Stimulated activated CD8-positive, alpha-beta memory T cell treated with anti-CD3 and anti-CD28 coated beads, Interleukin-15, amount 100 ng/mL, for 4 hours (primary cell): ENCODE measurements at regions not wholly inside any gene's neighbourhood (a gene's known extent, or its start where the extent isn't known, plus 50 kb on each side); places are given as distances from the start of the nearest gene placed in this dataset.

Experiments used
- DNase-seq, 2 donors: peaks; one replicate each; pipeline ENCODE4 v3.0.0-alpha.2; 2020; ENCODE audit warnings: low read depth in 2 of 2

DNA sequence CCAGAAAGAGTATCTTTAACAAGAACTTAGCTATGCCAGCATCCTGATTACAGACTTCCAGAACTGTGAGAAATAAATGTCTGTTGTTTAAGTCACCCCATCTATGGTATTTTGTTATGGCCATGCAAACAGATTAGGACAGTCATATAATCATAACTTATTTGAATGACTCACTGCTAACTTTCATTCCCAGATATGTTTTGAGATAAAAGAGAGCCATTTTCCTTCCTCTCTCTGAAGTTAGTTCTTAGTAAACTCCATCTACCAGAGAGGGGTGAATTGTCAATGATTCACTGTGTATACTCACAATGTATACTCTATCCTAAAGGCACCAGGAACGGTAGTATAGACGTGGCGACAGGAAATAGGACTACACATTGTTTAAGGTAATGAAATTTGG lies 179.4 kb upstream of the DPH6 start:
- DNase-seq: no peak

DNA sequence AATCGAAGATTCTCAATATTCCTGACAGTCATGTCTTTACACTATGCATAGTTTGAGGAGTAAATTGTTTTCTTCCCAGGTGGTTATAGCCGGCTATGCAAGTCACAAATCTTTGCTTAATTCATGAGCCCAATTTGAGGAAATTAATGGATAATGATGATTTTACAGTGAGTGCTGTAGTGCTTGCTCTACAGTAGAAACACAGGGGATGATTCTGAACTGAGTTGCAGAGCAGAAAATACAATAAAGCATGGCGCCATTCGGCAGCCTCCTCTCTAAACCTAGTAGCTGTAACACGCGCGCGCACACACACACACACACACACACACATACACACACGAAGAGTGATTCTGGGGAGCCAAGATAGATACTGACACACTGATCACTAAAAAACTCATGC lies 181.7 kb upstream of the DPH6 start:
- no peak for DNase-seq

DNA sequence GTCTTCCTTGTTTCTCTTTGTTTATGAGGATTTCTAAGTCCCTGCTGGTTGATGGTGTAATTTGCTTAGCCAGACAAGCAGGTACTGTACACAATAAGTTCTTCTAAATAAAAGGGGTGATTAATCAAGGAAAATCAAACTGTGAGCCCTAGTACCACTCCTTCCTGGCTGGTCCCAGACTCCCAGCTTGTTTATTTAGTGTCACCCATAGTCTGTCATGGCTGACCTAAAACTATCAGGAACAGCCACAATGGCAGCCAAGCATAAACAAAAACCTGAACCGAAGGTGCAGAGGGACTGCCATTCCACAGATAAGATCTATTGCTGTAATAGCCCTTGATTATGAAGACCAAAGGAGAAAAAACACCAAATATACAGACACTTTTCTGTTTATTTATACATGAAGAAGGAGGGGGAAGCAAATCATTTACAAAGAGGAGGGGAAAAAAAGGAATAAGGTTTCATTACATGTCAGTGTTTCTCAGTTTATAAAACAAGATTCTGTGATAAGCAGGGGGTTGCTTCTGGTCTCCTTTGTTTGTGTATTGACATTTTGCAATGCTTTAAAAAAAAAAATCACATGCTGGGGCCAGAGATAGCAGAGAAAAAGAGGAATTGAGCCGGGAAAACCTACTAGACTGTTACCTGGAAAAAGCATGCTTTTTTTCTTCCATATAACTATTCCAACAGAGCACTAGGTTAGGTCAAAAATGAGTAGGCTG lies 182.4 kb upstream of the DPH6 start:
- no peak for DNase-seq

DNA sequence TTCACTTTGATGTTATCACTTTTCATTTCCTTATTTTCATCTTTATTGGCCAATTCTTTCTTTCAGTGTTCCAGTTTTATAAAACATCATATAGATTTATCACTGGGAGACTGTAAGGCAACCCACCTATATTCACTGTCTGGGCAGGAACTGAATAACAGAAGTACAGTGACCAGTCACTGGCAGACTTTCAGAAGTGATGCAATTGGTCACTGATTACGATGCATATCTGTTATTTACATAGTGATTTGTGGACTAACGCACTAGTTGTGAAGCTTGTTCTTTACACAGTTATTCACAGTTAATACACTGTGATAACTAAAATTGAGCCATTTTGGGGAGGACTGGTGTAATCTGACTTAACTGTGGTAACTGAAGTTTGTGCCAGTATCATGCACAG lies 190.2 kb upstream of the DPH6 start:
- DNase-seq: no peak

DNA sequence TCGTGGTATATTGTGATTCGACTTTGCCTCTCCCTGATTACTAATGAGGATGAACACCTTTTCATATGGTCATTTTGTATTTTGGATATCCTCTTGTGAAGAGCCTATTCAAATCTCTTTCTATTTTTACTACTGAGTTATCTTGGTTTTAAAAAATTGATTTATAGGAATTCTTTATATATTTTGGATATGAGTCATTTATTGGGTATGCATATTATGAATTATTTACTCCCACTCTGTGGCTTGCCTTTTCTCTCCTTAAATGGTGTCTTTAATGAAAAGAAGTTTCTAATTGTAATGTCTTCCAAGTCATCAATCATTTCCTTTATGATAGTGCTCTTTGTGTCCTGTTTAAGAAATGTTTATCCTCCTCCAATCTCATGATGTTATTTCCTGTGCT lies 191.5 kb upstream of the DPH6 start:
- DNase-seq: no peak

DNA sequence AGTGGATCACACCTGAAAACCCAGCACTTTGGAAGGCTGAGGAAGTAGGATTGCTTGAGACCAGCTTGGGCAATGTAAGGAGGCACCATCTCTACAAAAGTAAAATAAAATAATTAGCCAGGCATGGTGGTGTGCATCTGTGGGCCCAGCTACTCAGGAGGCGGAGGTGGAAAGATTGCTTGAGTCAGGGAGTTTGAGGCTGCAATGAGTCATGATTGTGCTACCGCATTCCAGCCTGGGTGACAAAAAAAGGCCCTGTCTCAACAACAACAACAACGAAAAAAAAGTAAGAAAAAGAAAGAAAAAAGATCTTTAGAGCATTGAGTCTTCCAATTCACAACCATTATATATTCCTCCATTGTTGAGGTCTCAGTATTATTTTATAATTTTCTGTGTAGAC lies 192.4 kb upstream of the DPH6 start:
- no peak for DNase-seq

DNA sequence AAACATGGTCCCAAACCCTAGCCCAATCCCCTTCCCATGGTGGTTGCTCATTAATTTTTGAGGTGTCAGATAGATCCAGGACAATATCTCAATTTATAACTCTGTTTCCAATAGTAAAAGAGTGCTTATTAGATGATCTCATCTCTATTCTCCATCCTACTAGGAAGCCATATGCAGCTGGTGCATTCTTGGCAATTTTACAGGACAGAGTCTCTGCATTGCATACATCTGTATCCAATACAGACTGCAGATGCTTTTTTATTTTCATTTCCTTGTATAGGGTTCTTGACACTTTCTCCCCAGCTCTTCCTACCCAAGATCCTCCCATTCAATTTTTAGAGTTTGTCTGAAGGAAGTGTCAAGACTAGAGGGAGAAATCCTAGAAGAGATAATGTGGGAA lies 194.8 kb upstream of the DPH6 start:
- DNase-seq: no peak

DNA sequence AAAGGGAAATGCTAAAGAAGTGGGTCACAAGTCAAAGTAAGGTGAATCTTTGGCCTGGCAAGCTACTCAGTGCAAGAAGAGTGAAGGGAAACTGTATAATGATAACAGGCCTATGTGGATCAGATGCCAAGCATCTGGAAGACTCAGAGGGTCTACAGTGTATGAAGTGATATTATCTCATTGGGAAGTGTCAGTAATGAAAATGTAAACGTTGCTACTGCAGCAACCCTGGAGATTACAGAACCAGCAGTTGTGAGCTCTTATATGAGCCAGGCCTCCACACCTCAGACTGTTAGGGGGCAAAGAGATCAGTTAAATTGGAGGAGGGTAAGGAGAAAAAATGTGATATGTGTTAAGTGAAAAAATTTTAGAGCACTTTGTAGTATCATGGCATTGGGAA lies 195.4 kb upstream of the DPH6 start:
- DNase-seq: no peak

DNA sequence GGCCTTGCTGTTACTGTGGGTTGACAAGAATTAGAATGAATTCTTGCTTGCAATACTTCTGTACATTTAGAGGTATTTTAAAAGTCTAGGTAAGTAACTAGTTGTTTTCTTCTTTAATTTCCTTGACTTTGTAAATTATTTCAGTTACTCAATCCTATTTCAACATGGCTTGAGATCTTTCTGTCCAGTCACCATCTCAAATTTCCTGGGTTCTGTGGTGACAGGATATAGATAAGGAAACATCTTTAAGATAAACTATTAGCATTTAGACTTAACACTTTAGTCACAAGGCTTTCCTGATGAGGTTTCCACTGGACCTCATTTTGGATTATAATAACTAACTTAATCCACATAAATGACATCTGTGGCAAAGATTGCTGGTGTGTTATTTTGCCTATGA lies 195.9 kb upstream of the DPH6 start:
- DNase-seq: no peak

DNA sequence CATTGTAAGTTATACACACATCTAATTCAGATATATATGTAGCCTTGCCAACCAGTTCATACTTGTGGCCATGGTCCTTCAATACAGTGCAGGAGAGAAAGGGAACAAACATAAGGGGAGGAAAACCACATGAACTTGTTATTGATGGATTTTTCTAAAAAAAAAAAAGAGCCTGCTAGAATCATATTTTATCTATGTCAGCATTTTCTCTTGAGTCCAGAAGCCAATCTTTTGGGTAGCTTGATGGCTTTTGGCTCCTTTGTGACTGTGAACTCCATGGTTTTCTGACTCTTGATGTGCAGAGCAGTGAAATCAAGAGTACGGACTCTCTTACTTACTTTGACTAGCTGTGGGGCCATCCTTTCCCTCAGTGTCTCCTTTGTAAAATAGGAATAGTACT lies 197.4 kb upstream of the DPH6 start:
- DNase-seq: no peak

DNA sequence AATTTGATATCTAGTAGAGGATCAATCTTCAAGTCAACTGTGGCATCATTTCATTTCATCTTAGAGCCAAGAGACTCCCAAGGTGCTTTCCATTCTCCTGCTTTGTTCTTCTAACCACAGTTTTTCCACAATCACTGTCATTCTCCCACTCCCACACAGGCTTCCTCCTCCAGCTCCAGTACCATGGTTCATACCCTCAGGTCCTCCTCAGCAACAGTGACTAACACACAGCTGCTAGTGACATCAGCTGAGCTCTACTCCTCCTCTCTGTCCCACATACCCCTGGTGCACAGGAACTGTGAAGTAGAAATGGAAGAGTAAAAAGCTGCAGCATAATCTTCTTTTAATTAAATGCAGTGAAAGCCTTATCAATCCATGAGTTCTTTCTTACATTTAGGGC lies 200.2 kb upstream of the DPH6 start:
- DNase-seq: no peak

DNA sequence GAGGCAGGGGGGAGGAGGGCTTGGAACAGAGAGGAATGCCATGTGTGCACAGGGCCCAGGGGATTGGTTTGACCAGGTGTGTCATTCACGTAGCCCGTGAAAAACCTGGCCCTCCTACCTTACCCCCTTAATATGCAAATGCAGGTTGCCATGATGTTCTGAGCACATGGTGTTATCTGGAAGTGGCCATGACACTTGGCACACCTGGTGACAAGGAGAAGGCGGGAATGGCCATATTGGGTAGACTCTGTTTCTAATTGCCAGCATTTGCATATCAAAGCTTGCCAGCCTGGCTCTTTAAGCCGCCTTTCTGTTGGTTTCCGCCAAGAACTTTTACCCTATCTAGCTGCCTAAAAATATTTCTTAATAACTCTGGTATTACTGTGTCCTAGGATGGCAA lies 202.1 kb upstream of the DPH6 start:
- DNase-seq: no peak

DNA sequence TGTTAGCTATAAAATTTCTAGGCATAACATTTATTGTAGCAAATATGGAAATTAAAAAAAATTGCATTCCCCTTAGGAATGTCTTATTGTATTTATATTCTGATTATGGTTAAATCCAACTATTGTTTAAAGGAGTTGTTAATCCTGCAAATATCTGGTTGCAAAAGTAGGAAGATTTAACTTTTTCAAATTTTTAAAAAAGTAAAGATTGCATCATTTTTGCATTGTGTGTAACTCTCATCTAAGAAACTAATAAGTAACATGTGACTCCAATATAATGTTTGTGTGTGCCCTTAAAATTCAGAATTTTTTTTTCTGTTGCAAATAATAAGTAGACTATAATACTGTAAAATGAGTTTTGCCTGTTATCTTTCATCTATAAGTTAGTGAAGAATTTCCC lies 204.1 kb upstream of the DPH6 start:
- no peak for DNase-seq

DNA sequence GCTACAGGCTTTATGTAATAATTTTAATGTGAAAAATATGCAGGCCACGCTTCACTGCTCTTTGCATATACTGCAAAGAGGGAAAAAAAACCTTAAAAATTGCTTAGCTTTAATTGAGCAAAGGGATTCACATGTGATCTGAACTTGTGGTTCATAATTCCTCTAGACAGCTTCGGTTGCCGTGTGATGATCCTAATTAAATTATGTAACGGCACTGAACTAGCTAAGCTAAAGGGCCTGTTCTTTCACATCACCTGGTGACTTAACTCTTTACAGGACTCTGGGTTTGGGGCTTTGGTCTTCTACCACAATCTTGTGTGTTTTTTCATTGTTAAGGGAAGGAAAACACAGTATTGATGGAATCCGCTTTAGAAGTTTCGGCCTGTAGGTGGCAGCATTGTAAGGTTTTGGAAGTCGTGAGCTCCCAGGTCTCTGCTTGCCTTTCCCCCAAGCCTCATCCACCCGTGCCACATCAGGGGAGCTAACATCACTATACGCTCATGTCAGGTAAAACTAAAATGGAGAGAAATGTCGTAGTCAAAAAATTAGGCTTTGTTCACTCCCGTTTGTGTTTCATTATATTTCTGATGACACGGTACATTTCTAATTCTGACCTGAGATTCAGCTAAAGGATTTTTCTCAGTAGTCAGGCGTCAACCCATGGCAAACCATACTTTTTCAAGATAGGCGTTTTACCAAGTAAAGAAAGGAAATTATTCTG lies 205.6 kb upstream of the DPH6 start:
- peak in 1 of 2 donors; percentile 2 for DNase-seq

DNA sequence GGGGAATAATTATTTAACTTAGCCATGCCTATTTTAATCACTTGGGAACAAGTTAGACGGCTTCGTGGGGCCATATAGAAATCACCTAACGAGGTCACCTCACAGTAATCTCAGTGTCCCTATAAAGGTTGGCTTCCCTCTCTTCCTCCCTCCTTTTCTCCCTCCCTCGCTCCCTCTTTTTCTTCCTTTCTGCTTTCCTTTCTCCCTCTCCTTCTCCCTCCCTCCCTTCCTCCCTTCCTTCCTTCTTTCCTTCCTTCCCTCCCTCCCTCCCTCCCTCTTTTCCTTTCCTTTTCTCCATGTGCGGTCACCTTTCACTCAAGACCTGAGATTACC lies 206.1 kb upstream of the DPH6 start:
- no peak for DNase-seq

DNA sequence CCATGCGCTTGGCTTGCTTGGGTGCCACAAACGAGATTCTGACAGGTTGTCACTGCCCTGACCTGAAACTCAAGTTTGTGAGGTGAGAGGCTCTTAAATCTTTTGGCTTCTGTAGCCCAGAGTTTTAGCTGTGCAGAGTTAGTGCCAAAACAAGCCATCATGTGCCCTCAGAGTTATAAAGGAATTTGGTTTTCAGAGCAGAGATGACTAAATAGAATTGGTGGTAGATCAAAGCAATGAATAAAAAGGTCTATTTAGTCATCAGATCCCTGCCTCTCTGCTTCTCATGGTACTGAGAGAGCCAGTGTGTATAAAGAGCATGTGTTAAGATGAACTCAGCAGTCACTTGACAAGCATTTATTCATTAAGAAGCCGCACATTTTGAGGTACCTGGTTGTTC lies 207.5 kb upstream of the DPH6 start:
- no peak for DNase-seq

DNA sequence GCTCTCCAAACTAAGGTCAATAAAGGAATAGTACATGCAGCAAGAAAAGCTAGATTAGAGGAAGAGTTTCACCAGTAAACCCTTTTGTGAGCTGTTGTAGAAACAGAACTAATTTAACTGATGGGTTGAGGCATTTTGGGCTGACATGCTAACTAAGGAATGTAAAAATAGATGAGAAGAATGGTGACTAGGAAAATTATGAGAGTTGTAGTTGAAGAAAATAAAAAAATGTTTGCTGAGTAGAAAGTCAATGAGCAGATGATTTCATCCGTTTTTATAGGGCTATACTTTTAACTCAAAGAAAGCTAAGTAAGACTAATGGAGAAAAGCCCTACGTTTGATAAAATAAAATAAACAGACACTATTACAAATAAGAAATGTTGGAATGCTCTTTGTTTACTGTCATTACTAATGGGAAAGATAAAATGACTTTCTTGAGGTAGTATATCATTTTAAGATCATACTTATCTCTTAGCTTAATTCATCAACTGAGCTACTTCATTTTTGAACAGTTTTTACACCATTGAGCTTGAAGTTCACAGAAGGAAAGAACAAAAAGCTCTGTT lies 209.4 kb upstream of the DPH6 start:
- DNase-seq: no peak

DNA sequence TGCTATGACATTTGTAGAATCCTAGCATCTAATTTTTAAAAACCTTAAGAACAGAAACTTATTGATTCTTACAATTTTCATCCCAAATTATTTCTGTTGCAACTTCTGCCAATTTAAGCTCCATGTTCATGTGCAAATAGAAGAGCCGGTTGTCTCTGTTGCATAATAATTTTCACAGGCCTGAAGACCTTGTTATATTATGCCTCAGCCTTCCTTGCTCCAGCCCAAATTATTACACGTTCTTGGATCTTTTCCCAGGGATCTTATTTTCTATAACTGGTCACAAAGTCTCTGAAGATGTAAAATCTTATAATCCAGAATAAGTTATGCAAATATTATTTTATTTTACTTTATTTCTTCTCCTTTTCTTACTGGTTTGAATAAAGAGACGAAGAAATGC lies 210.7 kb upstream of the DPH6 start:
- DNase-seq: no peak

DNA sequence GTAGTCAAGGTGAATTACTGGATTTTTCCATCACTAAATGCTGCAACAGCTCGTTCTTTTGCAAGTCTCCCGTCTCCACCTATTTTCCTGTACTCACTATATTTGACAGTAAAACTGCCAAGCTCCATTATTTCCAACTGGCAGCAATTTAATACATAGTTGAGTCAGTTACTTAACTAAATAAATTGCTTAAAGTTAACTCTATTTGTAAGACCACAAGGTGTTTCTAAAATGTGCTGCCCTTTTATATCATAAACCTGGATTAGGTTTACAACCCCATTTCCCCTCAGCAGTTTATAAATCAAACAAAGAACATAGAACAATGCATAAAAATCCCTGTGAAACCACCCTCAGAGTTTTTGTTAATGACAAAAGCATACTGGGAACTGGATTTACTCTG lies 211.4 kb upstream of the DPH6 start:
- no peak for DNase-seq

DNA sequence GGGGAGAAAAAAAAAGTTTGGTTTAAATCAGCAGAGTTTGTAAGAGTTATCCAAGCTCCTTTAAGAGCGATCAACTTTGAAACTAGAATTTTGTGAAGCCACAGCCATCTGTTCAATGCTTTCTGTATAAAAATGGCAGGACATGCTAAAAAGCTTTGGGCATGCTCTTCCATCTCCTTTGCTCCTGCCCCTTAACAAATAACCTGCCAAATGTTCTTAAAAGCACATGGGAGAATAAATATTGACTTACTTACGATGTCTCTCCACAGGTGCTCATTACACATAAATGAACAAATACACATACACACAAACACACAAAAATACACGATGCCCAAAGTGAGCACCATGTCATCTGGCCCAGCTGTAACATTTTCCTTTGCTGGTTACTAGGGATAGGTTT lies 211.8 kb upstream of the DPH6 start:
- DNase-seq: no peak

DNA sequence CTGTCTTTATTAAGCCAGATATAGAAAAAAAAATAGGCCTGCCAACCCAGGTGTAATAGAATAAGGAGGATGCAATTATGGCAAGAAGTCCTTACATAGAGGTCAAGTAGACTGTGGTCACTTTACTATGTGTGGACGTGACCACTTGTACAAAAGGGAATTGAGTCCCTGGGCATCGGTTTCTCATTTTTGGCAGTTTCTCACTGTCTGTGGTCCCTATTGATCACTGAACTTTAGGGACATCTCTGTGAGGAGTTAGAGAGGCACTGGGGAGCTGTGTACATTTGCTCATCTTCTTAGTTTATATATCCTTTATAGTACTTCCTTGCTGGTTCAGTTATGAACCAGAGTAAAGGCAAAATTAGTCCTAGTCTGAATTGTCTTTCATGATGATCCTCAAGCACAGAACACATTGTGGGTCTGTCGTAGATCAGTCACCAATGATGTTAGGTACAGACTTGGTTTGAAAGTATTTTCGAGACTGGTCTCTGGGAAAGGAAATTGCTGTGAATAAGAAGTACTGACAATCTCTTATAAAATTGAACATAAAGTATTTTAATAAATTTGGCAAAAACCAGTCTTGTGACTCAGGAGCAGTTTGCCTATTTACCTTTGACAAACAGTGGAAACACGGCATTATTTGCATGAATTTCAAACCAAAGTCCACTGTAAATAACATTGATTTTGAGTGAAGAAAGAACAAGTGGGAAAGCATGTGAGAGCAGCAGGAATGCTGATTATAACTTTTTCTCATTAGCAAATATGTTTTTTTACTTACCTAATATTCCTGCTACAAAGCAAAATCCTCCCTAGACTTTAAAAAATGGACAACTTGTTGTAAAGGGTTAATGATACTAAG lies 218.9 kb upstream of the DPH6 start:
- no peak for DNase-seq

DNA sequence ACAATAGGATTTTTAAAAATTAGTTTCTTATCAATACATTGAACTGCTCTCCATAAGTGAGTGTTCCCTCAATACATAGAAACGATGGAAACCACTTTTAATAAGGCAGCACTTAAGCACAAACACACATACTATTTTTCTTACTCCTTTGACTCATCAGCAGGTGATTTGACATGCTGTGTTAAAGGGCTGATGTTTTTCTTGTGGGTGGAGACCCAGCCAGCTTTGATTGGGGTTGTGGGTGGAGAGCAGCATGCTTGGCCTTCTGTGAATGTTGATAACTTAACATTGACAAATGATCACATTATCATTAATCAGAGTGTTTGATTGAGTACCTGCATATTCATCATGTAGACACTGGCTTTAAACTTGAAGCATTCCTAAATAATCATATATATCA lies 223.0 kb upstream of the DPH6 start:
- no peak for DNase-seq

DNA sequence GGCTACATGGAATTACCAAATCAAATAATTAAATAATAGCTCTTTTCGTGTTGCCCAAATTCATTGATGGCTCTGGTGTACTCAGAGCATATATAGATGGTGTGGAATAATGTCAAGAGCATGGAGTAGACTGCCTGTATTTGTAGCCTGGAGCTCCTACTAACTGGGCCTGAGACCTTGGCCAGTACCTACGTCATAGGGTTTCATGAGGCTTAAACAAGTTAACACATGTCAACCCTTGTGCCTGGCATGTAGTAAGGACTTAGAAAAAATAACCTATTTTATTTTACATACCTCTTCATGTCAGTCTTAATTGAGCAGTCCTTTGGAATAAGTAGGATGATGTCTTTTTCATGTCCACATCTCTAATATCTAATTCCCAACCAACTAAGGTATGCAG lies 223.7 kb upstream of the DPH6 start:
- no peak for DNase-seq
